WTC11 (cell line): ENCODE measurements at regions not wholly inside any gene's neighbourhood (a gene's known extent, or its start where the extent isn't known, plus 50 kb on each side); places are given as distances from the start of the nearest gene placed in this dataset.

Experiments used
- ATAC-seq: fragments of 200-7000 bp; cut with Tn5 transposase; 2 replicates; pipeline ENCODE4 v1.10.0; 2021; ENCODE audit warnings: mild to moderate bottlenecking, moderate library complexity
- CTCF ChIA-PET: fragments of 300-600 bp; sonication (Branson Sonifier 250); formaldehyde crosslinking; loops from one replicate; lab custom pipeline; 2021; ENCODE audit warnings: antibody characterized with exemption; lab: Charles Lee
- POLR2A ChIA-PET: fragments of 350-600 bp; sonication (Branson Sonifier 250); formaldehyde crosslinking; loops from one replicate; lab custom pipeline; 2021; ENCODE audit warnings: antibody characterized with exemption; lab: Charles Lee
- DNase-seq: peaks from one replicate; pipeline ENCODE4 v3.0.0; 2021; ENCODE audit warnings: low spot score
- H3K27ac Mint-ChIP-seq: 2 replicates; pipeline ENCODE4 v1.8.0; 2021; ENCODE audit warnings: mixed read lengths
- H3K27me3 Mint-ChIP-seq: 2 replicates; pipeline ENCODE4 v1.8.0; 2021; ENCODE audit warnings: low read depth, mild to moderate bottlenecking, moderate library complexity, mixed read lengths
- H3K36me3 Mint-ChIP-seq: 2 replicates; pipeline ENCODE4 v1.8.0; 2021; ENCODE audit warnings: mixed read lengths
- H3K4me1 Mint-ChIP-seq: 2 replicates; pipeline ENCODE4 v1.8.0; 2022; ENCODE audit warnings: mixed read lengths
- H3K4me3 Mint-ChIP-seq: 2 replicates; pipeline ENCODE4 v1.8.0; 2021; ENCODE audit warnings: mild to moderate bottlenecking, moderate library complexity, mixed read lengths
- H3K9me3 Mint-ChIP-seq: 2 replicates; pipeline ENCODE4 v1.8.0; 2021; ENCODE audit warnings: mixed read lengths
- ETV6 ChIP-seq: sonication (generic); formaldehyde crosslinking; IDR thresholded peaks from 2 replicates; pipeline ENCODE4 v1.8.1; 2022; ENCODE audit warnings: mild to moderate bottlenecking, missing genetic modification reagents
- FOXP1 ChIP-seq: sonication (generic); formaldehyde crosslinking; IDR thresholded peaks from 2 replicates; pipeline ENCODE4 v1.8.0; 2022; ENCODE audit warnings: missing genetic modification reagents, mild to moderate bottlenecking, moderate library complexity, borderline replicate concordance
- GTF2I ChIP-seq: fragments of 250-450 bp; sonication (Bioruptor Pico); conservative IDR thresholded peaks from 2 replicates; pipeline ENCODE4 v1.4.0; 2021; ENCODE audit warnings: mild to moderate bottlenecking
- NFYB ChIP-seq: sonication (generic); formaldehyde crosslinking; conservative IDR thresholded peaks from 2 replicates; pipeline ENCODE4 v1.8.0; 2022; ENCODE audit warnings: low read depth, missing genetic modification reagents
- NR2C2 ChIP-seq: sonication (generic); formaldehyde crosslinking; IDR thresholded peaks from 2 replicates; pipeline ENCODE4 v1.8.0; 2022; ENCODE audit warnings: mild to moderate bottlenecking, missing genetic modification reagents
- SMAD4 ChIP-seq: sonication (generic); formaldehyde crosslinking; IDR thresholded peaks from 2 replicates; pipeline ENCODE4 v1.8.0; 2022; ENCODE audit warnings: mild to moderate bottlenecking, missing genetic modification reagents
- SOX15 ChIP-seq: fragments of 250-450 bp; sonication (Bioruptor Pico); IDR thresholded peaks from 2 replicates; pipeline ENCODE4 v1.9.0; 2021; ENCODE audit warnings: mild to moderate bottlenecking
- TCF7 ChIP-seq: sonication (generic); formaldehyde crosslinking; IDR thresholded peaks from 2 replicates; pipeline ENCODE4 v1.8.0; 2022; ENCODE audit warnings: mild to moderate bottlenecking, low read depth, missing genetic modification reagents, moderate library complexity
- TEAD4 ChIP-seq: sonication (generic); formaldehyde crosslinking; IDR thresholded peaks from 2 replicates; pipeline ENCODE4 v1.8.0; 2022; ENCODE audit warnings: mild to moderate bottlenecking, missing genetic modification reagents
- ZNF396 ChIP-seq: fragments of 250-450 bp; sonication (Bioruptor Pico); IDR thresholded peaks from 2 replicates; pipeline ENCODE4 v1.8.0; 2021; ENCODE audit warnings: mild to moderate bottlenecking, moderate library complexity, borderline replicate concordance
- TF ChIP-seq, protein P1 (sequence below): sonication (generic); formaldehyde crosslinking; IDR thresholded peaks from 2 replicates; pipeline ENCODE4 v1.8.1; 2023; ENCODE audit warnings: mild to moderate bottlenecking, missing genetic modification reagents
- TF ChIP-seq, protein P2 (sequence below): sonication (generic); formaldehyde crosslinking; IDR thresholded peaks from 2 replicates; pipeline ENCODE4 v1.8.1; 2023; ENCODE audit warnings: mild to moderate bottlenecking, moderate library complexity, missing genetic modification reagents
- TF ChIP-seq, protein P3 (sequence below): sonication (generic); formaldehyde crosslinking; IDR thresholded peaks from 2 replicates; pipeline ENCODE4 v1.8.1; 2023; ENCODE audit warnings: mild to moderate bottlenecking, missing genetic modification reagents
- TF ChIP-seq, protein P4 (sequence below): sonication (generic); formaldehyde crosslinking; IDR thresholded peaks from 2 replicates; pipeline ENCODE4 v1.8.0; 2022; ENCODE audit warnings: missing genetic modification reagents
- TF ChIP-seq, protein P5 (sequence below): sonication (generic); formaldehyde crosslinking; IDR thresholded peaks from 2 replicates; pipeline ENCODE4 v1.8.0; 2022; ENCODE audit warnings: mild to moderate bottlenecking, missing genetic modification reagents

DNA sequence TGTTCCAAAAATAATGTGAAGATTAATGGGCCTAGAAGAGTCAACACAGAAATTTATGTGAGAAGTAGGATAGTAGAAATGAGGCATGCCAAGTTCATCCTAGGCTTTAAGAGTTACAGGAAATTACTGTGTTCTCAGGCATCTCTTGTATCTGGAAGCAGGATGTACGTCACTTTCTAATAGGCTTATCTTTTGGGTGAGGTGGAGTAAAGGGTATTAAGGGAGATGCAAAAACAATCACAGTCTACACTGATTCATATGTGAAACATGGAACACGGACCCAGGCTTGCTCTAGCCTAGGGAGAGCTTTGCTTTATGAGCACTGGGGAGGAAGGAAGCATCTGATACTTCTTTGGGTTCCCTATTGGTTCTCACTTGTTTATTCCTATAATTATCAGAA is 84.5 kb upstream of the RGS4 start (continued):
- TF ChIP-seq SMAD4 (CRISPR knock-in tag): no peak
- TF ChIP-seq, protein P1, sequence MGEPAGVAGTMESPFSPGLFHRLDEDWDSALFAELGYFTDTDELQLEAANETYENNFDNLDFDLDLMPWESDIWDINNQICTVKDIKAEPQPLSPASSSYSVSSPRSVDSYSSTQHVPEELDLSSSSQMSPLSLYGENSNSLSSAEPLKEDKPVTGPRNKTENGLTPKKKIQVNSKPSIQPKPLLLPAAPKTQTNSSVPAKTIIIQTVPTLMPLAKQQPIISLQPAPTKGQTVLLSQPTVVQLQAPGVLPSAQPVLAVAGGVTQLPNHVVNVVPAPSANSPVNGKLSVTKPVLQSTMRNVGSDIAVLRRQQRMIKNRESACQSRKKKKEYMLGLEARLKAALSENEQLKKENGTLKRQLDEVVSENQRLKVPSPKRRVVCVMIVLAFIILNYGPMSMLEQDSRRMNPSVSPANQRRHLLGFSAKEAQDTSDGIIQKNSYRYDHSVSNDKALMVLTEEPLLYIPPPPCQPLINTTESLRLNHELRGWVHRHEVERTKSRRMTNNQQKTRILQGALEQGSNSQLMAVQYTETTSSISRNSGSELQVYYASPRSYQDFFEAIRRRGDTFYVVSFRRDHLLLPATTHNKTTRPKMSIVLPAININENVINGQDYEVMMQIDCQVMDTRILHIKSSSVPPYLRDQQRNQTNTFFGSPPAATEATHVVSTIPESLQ (CRISPR knock-in tag): no peak
- TF ChIP-seq TCF7 (CRISPR knock-in tag): no peak
- no peak for TF ChIP-seq NFYB (CRISPR knock-in tag)
- TF ChIP-seq, protein P2, sequence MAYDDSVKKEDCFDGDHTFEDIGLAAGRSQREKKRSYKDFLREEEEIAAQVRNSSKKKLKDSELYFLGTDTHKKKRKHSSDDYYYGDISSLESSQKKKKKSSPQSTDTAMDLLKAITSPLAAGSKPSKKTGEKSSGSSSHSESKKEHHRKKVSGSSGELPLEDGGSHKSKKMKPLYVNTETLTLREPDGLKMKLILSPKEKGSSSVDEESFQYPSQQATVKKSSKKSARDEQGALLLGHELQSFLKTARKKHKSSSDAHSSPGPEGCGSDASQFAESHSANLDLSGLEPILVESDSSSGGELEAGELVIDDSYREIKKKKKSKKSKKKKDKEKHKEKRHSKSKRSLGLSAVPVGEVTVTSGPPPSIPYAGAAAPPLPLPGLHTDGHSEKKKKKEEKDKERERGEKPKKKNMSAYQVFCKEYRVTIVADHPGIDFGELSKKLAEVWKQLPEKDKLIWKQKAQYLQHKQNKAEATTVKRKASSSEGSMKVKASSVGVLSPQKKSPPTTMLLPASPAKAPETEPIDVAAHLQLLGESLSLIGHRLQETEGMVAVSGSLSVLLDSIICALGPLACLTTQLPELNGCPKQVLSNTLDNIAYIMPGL: no peak
- TF ChIP-seq FOXP1: no peak
- TF ChIP-seq, protein P3, sequence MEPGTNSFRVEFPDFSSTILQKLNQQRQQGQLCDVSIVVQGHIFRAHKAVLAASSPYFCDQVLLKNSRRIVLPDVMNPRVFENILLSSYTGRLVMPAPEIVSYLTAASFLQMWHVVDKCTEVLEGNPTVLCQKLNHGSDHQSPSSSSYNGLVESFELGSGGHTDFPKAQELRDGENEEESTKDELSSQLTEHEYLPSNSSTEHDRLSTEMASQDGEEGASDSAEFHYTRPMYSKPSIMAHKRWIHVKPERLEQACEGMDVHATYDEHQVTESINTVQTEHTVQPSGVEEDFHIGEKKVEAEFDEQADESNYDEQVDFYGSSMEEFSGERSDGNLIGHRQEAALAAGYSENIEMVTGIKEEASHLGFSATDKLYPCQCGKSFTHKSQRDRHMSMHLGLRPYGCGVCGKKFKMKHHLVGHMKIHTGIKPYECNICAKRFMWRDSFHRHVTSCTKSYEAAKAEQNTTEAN: no peak

DNA sequence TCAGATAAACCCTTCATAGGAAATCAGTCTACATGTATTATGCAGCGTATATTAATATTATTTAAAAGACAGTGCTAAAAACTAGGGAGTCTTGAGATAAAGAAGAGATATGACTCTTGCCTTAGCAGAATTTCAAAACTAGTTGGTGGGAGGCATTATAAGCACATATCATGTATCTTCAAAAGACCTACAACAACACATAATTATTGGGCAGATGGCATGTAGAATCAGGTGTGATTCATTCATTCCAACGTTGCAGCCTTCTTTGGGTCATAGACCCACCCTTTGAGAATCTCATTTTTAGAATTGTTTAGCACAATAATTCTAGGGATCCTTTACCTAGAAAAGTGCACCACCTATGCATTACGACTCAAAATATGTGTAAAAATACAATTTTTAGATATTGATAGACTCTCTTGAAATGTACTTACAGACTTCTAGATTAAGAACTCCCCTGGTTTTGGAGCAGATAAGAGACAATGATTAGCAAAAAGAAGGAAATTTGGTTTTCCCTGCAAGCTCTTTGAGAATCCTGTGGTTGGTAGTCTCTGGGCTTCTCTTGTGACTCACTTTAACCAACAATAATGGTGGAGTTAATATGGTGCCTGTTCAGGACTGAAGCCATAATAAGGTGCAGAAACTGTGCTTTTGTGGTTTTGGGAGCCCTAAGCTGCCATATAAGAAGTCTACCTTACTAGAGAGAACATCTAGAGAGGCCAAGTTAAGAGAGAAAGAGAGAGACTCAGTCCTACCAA is 85.3 kb upstream of the RGS4 start:
- Mint-ChIP-seq H3K27ac (no peak overlapping the region), H3K4me1 (peaks cover 18% of the 10 kb centered on the region), H3K27me3 (no peaks in the 10 kb centered on the region), H3K4me3 (no peak overlapping the region), H3K9me3 (peaks cover 7% of the 10 kb centered on the region; the same call in 1 of the 2 replicates), H3K36me3 (no peaks in the 10 kb centered on the region)
- CTCF ChIA-PET: no interaction called here
- no peak for ATAC-seq
- POLR2A ChIA-PET: no interaction called here
- DNase-seq: no peak
- TF ChIP-seq, protein P4, sequence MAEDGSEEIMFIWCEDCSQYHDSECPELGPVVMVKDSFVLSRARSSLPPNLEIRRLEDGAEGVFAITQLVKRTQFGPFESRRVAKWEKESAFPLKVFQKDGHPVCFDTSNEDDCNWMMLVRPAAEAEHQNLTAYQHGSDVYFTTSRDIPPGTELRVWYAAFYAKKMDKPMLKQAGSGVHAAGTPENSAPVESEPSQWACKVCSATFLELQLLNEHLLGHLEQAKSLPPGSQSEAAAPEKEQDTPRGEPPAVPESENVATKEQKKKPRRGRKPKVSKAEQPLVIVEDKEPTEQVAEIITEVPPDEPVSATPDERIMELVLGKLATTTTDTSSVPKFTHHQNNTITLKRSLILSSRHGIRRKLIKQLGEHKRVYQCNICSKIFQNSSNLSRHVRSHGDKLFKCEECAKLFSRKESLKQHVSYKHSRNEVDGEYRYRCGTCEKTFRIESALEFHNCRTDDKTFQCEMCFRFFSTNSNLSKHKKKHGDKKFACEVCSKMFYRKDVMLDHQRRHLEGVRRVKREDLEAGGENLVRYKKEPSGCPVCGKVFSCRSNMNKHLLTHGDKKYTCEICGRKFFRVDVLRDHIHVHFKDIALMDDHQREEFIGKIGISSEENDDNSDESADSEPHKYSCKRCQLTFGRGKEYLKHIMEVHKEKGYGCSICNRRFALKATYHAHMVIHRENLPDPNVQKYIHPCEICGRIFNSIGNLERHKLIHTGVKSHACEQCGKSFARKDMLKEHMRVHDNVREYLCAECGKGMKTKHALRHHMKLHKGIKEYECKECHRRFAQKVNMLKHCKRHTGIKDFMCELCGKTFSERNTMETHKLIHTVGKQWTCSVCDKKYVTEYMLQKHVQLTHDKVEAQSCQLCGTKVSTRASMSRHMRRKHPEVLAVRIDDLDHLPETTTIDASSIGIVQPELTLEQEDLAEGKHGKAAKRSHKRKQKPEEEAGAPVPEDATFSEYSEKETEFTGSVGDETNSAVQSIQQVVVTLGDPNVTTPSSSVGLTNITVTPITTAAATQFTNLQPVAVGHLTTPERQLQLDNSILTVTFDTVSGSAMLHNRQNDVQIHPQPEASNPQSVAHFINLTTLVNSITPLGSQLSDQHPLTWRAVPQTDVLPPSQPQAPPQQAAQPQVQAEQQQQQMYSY (CRISPR knock-in tag): no peak
- TF ChIP-seq ETV6 (CRISPR knock-in tag): no peak
- no peak for TF ChIP-seq NR2C2 (CRISPR knock-in tag)
- no peak for TF ChIP-seq ZNF396
- TF ChIP-seq TEAD4: no peak
- no peak for TF ChIP-seq SOX15 (CRISPR knock-in tag)
- TF ChIP-seq, protein P5, sequence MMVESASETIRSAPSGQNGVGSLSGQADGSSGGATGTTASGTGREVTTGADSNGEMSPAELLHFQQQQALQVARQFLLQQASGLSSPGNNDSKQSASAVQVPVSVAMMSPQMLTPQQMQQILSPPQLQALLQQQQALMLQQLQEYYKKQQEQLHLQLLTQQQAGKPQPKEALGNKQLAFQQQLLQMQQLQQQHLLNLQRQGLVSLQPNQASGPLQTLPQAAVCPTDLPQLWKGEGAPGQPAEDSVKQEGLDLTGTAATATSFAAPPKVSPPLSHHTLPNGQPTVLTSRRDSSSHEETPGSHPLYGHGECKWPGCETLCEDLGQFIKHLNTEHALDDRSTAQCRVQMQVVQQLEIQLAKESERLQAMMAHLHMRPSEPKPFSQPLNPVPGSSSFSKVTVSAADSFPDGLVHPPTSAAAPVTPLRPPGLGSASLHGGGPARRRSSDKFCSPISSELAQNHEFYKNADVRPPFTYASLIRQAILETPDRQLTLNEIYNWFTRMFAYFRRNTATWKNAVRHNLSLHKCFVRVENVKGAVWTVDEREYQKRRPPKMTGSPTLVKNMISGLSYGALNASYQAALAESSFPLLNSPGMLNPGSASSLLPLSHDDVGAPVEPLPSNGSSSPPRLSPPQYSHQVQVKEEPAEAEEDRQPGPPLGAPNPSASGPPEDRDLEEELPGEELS (CRISPR knock-in tag): no peak
- no peak for TF ChIP-seq GTF2I (CRISPR knock-in tag)
- TF ChIP-seq, protein P2: no peak
